ENCODE measurements at regions not wholly inside any gene's neighbourhood (a gene's known extent, or its start where the extent isn't known, plus 50 kb on each side); places are given as distances from the start of the nearest gene placed in this dataset.
"Not testable (repeated sequence)": the region's sequence is repeated elsewhere in the genome, so short reads cannot be mapped to it uniquely, and the experiment has no call there.

DNA sequence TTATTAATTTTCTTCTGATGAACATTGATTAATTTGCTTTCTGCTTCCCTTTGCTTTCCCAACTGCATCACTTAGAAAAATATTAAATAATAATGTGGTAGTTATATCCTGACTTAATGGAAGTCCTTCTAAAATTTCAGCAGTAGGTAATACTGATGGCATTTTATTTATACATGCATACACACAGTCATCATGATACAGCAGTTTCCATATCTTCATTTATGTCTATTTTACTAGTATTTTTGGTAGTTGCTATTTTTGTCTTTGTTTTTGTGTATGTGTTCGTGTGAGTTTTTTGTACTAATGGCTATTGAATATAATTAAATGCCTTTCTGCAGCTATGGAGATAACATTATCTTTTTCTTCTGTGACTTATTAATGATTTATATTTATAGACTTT lies 484.7 kb upstream of the CNTN5 start:
- TF ChIP-seq CTCF (IDR thresholded peaks at IDR 0.05; ENCODE audit: low read depth, low read length): no peak
- no peaks in the 10 kb centered on the region for H3K36me3 ChIP-seq
- no peak overlapping the region for H3K4me3 ChIP-seq (ENCODE audit: low read depth, low read length)
- no peaks in the 10 kb centered on the region for H3K9me3 ChIP-seq
- no peak for DNase-seq
- no peaks in the 10 kb centered on the region for H3K4me1 ChIP-seq
- H3K27me3 ChIP-seq: no peaks in the 10 kb centered on the region

GRCh38 chr11:98538358-98538757 lies 482.4 kb upstream of the CNTN5 start:
- not testable (repeated sequence) for H3K4me1 ChIP-seq

DNA sequence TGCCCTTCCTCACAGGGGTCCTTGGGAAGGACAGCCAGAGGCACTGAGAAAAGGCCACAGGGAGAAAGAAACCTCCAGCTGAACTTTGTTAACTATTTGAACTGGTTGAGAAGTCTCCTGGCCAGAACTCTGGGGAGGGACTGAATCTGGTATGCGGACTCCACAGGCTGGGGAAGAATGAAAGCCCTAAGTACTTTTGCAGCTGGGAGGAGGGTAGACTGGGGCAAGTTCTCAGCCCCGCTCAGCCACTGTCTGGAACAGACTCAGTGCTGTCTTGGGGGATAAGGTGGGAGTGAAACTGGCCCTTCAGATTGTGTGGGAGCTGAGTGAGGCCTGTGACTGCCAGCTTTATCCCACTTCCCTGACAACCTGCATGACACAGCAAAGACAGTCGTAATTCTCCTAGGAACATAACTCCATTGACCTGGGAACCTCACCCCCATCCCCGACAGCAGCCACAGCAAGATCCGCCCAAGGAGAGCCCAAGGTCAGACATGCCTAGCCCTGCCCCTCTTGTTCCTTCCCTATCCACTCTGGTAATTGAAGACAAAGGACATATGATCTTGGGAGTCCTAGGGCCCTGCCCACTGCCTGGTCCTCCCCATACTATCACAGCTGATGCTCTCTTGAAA lies 475.1 kb upstream of the CNTN5 start:
- peaks cover 10% of the 10 kb centered on the region for H3K4me1 ChIP-seq
- H3K27me3 ChIP-seq: no peaks in the 10 kb centered on the region
- no peaks in the 10 kb centered on the region for H3K36me3 ChIP-seq
- DNase-seq: no peak
- H3K9me3 ChIP-seq: no peaks in the 10 kb centered on the region; the same call in 1 of the 2 replicates
- no peak for TF ChIP-seq CTCF (IDR thresholded peaks at IDR 0.05; ENCODE audit: low read depth, low read length)
- no peak overlapping the region for H3K4me3 ChIP-seq (ENCODE audit: low read depth, low read length)

More at GRCh38 chr11:98538358-98538757, 482.4 kb upstream of the CNTN5 start:
- H3K36me3 ChIP-seq; H3K27me3 ChIP-seq; H3K4me3 ChIP-seq (ENCODE audit: low read depth, low read length); H3K9me3 ChIP-seq; DNase-seq: not testable (repeated sequence)

DNA sequence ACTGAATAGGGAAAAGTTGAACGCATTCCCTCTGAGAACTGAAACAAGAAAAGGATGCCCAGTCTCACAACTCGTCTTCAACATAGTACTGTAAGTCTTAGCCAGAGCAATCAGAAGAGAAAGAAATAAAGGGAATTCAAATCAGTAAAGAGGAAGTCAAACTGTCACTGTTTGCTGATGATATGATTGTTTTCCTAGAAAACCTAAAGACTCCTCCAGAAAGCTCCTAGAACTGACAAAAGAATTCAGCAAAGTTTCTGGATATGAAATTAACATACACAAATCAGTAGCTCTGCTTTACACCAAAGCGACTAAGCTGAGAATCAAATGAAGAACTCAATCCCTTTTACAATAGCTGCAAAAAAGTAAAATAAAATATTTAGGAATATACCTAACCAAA lies 471.2 kb upstream of the CNTN5 start:
- H3K27me3 ChIP-seq: no peaks in the 10 kb centered on the region
- H3K36me3 ChIP-seq: no peaks in the 10 kb centered on the region
- no peak for DNase-seq
- no peaks in the 10 kb centered on the region; the same call in 1 of the 2 replicates for H3K9me3 ChIP-seq
- no peak overlapping the region for H3K4me3 ChIP-seq (ENCODE audit: low read depth, low read length)
- no peak for TF ChIP-seq CTCF (IDR thresholded peaks at IDR 0.05; ENCODE audit: low read depth, low read length)
- peaks cover 10% of the 10 kb centered on the region for H3K4me1 ChIP-seq

- no peaks in the 10 kb centered on the region for H3K36me3 ChIP-seq
- no peaks in the 10 kb centered on the region for H3K27me3 ChIP-seq
- TF ChIP-seq CTCF (IDR thresholded peaks at IDR 0.05; ENCODE audit: low read depth, low read length): no peak
- H3K4me3 ChIP-seq (ENCODE audit: low read depth, low read length): no peak overlapping the region
- no peaks in the 10 kb centered on the region for H3K9me3 ChIP-seq
- DNase-seq: no peak
- no peaks in the 10 kb centered on the region for H3K4me1 ChIP-seq
Observed at GRCh38 chr11:98559961-98560360, 460.8 kb upstream of the CNTN5 start.

- no peak for DNase-seq
- no peak for TF ChIP-seq CTCF (IDR thresholded peaks at IDR 0.05; ENCODE audit: low read depth, low read length)
- Histone ChIP-seq H3K4me3 (ENCODE audit: low read depth, low read length) (no peak overlapping the region), H3K36me3 (no peaks in the 10 kb centered on the region), H3K4me1 (no peaks in the 10 kb centered on the region), H3K27me3 (no peaks in the 10 kb centered on the region), H3K9me3 (no peaks in the 10 kb centered on the region)
Observed at GRCh38 chr11:98561252-98561651, 459.5 kb upstream of the CNTN5 start.

Measured in BE2C (cell line).